IMR-90 (cell line): ENCODE measurements at regions not wholly inside any gene's neighbourhood (a gene's known extent, or its start where the extent isn't known, plus 50 kb on each side); places are given as distances from the start of the nearest gene placed in this dataset.
A peak's percentile ranks its signal among the peaks of the same experiment; 100 is the strongest.
"Not testable (repeated sequence)": the region's sequence is repeated elsewhere in the genome, so short reads cannot be mapped to it uniquely, and the experiment has no call there.

Experiments used
- ATAC-seq: fragments of 200-7000 bp; cut with Tn5 transposase; 2 replicates; pipeline ENCODE4 v1.9.1; 2020; ENCODE audit warnings: low read depth, mild to moderate bottlenecking, moderate library complexity
- BruUV-seq: library from RNA; stranded (reverse); fragments of 400-500 nt; replicated peaks from 2 replicates; lab custom pipeline; 2021; lab: Mats Ljungman, UMichigan
- CTCF ChIA-PET: fragments of 300-600 bp; formaldehyde crosslinking; extraction: SDS; loops from one replicate; lab custom pipeline; 2021; ENCODE audit warnings: antibody characterized with exemption; lab: Yijun Ruan, JAX
- POLR2A ChIA-PET: fragments of 300-600 bp; sonication (Branson Sonifier 250); formaldehyde crosslinking; loops from one replicate; lab custom pipeline; 2022; ENCODE audit warnings: antibody characterized with exemption; ENCODE audit not compliant: unreplicated experiment; lab: Charles Lee
- DNase-seq: peaks from one replicate; pipeline ENCODE4 v3.0.0; 2013
- H2AFZ ChIP-seq: replicated peaks from 2 replicates; pipeline ENCODE3; 2013; ENCODE audit warnings: low read length, mild to moderate bottlenecking; ENCODE audit not compliant: poor library complexity
- H2AK5ac ChIP-seq: 2 replicates; pipeline ENCODE4 v1.6.1; 2013; ENCODE audit warnings: low read depth, low read length, inconsistent platforms
- H2AK9ac ChIP-seq: replicated peaks from 2 replicates; pipeline ENCODE3; 2013; ENCODE audit warnings: mild to moderate bottlenecking, low read depth, low read length, moderate library complexity; ENCODE audit not compliant: poor library complexity
- H2BK120ac ChIP-seq: 2 replicates; pipeline ENCODE4 v1.6.1; 2013; ENCODE audit warnings: low read depth, low read length, inconsistent platforms
- H2BK15ac ChIP-seq: 3 replicates; pipeline ENCODE4 v1.6.1; 2013; ENCODE audit warnings: low read depth, low read length, inconsistent platforms
- H2BK20ac ChIP-seq: 2 replicates; pipeline ENCODE4 v1.6.1; 2013; ENCODE audit warnings: low read depth, mild to moderate bottlenecking, inconsistent platforms, low read length, moderate library complexity
- H2BK5ac ChIP-seq: 2 replicates; pipeline ENCODE4 v1.6.1; 2013; ENCODE audit warnings: mild to moderate bottlenecking, low read depth, low read length, inconsistent platforms; ENCODE audit not compliant: poor library complexity, severe bottlenecking
- H3K14ac ChIP-seq: replicated peaks from 2 replicates; pipeline ENCODE4 v1.6.1; 2013; ENCODE audit warnings: low read depth, low read length, inconsistent platforms
- H3K18ac ChIP-seq: 2 replicates; pipeline ENCODE4 v1.6.1; 2013; ENCODE audit warnings: low read depth, low read length, control low read depth
- H3K23ac ChIP-seq: 2 replicates; pipeline ENCODE4 v1.6.1; 2013; ENCODE audit warnings: low read depth, low read length, inconsistent platforms
- H3K27ac ChIP-seq: 2 replicates; pipeline ENCODE4 v1.5.1; 2013; ENCODE audit warnings: mild to moderate bottlenecking, control low read depth, low read length; ENCODE audit not compliant: insufficient read depth
- H3K27me3 ChIP-seq: 2 replicates; pipeline ENCODE4 v1.6.1; 2013; ENCODE audit warnings: low read length; ENCODE audit not compliant: control insufficient read depth, insufficient read depth
- H3K36me3 ChIP-seq: 2 replicates; pipeline ENCODE4 v1.6.1; 2013; ENCODE audit warnings: low read length, mixed read lengths; ENCODE audit not compliant: control insufficient read depth, insufficient read depth
- H3K4ac ChIP-seq: 2 replicates; pipeline ENCODE4 v1.6.1; 2013; ENCODE audit warnings: low read depth, low read length, inconsistent platforms
- H3K4me1 ChIP-seq: 2 replicates; pipeline ENCODE4 v1.6.1; 2013; ENCODE audit warnings: low read length, mixed read lengths; ENCODE audit not compliant: control insufficient read depth, insufficient read depth
- H3K4me2 ChIP-seq: 2 replicates; pipeline ENCODE4 v1.6.1; 2013; ENCODE audit warnings: low read depth, mild to moderate bottlenecking, control low read depth, low read length, moderate library complexity
- H3K4me3 ChIP-seq: 2 replicates; pipeline ENCODE4 v1.5.1; 2013; ENCODE audit warnings: low read depth, mild to moderate bottlenecking, control low read depth, low read length, moderate library complexity; ENCODE audit not compliant: insufficient read depth
- H3K56ac ChIP-seq: 2 replicates; pipeline ENCODE4 v1.6.1; 2013; ENCODE audit warnings: low read length, inconsistent platforms; ENCODE audit not compliant: insufficient read depth; ENCODE audit errors: extremely low read depth
- H3K79me1 ChIP-seq, 2 experiments: 2 replicates each; pipeline ENCODE4 v1.6.1; 2013; ENCODE audit warnings: low read length in 2 of 2, inconsistent platforms in 1 of 2, low read depth in 1 of 2
- H3K9ac ChIP-seq: 2 replicates; pipeline ENCODE4 v1.6.1; 2013; ENCODE audit warnings: low read depth, low read length, control low read depth
- H3K9me1 ChIP-seq: 2 replicates; pipeline ENCODE4 v1.6.1; 2013; ENCODE audit warnings: low read length, inconsistent platforms; ENCODE audit not compliant: insufficient read depth
- H3K9me3 ChIP-seq: 2 replicates; pipeline ENCODE4 v1.6.1; 2013; ENCODE audit warnings: low read length; ENCODE audit not compliant: control insufficient read depth, insufficient read depth
- H4K20me1 ChIP-seq: 2 replicates; pipeline ENCODE4 v1.6.1; 2013; ENCODE audit warnings: low read length, inconsistent platforms; ENCODE audit not compliant: insufficient read depth
- H4K5ac ChIP-seq: 2 replicates; pipeline ENCODE4 v1.6.1; 2013; ENCODE audit warnings: mild to moderate bottlenecking, low read depth, low read length, control low read depth
- H4K8ac ChIP-seq, 2 experiments: 2 replicates each; pipeline ENCODE4 v1.6.1; 2013; ENCODE audit warnings: low read depth in 2 of 2, low read length in 2 of 2, control low read depth in 1 of 2, inconsistent platforms in 1 of 2
- H4K91ac ChIP-seq: 2 replicates; pipeline ENCODE4 v1.6.1; 2013; ENCODE audit warnings: low read depth, low read length, inconsistent platforms; ENCODE audit not compliant: insufficient read depth
- ELK1 ChIP-seq: fragments of 150-350 bp; IDR thresholded peaks from 2 replicates; pipeline ENCODE4 v1.6.1; 2016; ENCODE audit warnings: low read depth, mild to moderate bottlenecking, low read length, moderate library complexity, borderline replicate concordance
- WGBS, 2 experiments: methylation state at CpG; one replicate each; pipeline versions ENCODE4 v1.1.5 to v1.1.7; 2013; ENCODE audit warnings: missing lambda C conversion rate in 2 of 2; ENCODE audit not compliant: insufficient read length in 1 of 2; ENCODE audit errors: extremely low coverage in 2 of 2; 5-methylcytosine and 5-hydroxymethylcytosine counted together
- dilution Hi-C: fragments of 300-500 bp; cut with HindIII; formaldehyde crosslinking; loops from one replicate; pipeline ENCODE4 v1.14.3; 2018; ENCODE audit warnings: low sequenced_read_pairs; ENCODE audit not compliant: unreplicated experiment
- in situ Hi-C: fragments of 300-500 bp; cut with MboI; formaldehyde crosslinking; loops from 3 replicates; pipeline ENCODE4 v1.14.3; 2019; ENCODE audit warnings: low sequenced_read_pairs, inconsistent platforms, mixed read lengths
- intact Hi-C: fragments of 100-400 bp; cut with micrococcal nuclease; formaldehyde crosslinking; loops from 2 replicates; pipeline ENCODE4 v1.10.0; 2022

- Histone ChIP-seq H3K56ac (no peak overlapping the region), H3K4ac (no peak overlapping the region), H4K91ac (no peak overlapping the region), H3K4me2 (peak overlapping the region; percentile 56; the same call in 1 of the 2 replicates), H3K27ac (no peak overlapping the region), H3K27me3 (no peaks in the 10 kb centered on the region), H2BK120ac (no peak overlapping the region), H2BK20ac (no peak overlapping the region), H3K79me1 (no peaks in the 10 kb centered on the region), H2BK5ac (no peak overlapping the region), H3K9me1 (no peaks in the 10 kb centered on the region), H2AK5ac (no peak overlapping the region), H3K23ac (no peak overlapping the region), H3K9ac (no peak overlapping the region), H3K4me1 (peaks cover 6% of the 10 kb centered on the region; the same call in 1 of the 2 replicates), H3K14ac (no peak overlapping the region), H4K5ac (no peak overlapping the region), H3K36me3 (no peaks in the 10 kb centered on the region), H3K9me3 (no peaks in the 10 kb centered on the region), H3K18ac (no peak overlapping the region), H2AFZ (no peak overlapping the region), H4K8ac (no peak overlapping the region), H2BK15ac (no peak overlapping the region), H4K20me1 (no peaks in the 10 kb centered on the region), H3K4me3 (no peak overlapping the region), H2AK9ac (no peak overlapping the region)
- POLR2A ChIA-PET = interaction anchor here (0.7 kb wide), 1 partner anchor 845 kb away, joined by 3 read pairs; no protein-coding TSS in a partner anchor
- TF ChIP-seq ELK1 = no peak
- WGBS, 2 experiments = 0% methylated on average over 1 of the region's 1 CpG; no CpG with 5 or more reads in 1 of the 2 experiments
- no TSS peak for BruUV-seq
- CTCF ChIA-PET = no interaction called here
- intact Hi-C loops (no loop called here), in situ Hi-C loops (loop anchor here (25.0 kb wide), 1 partner anchor 103 kb away; no protein-coding TSS in a partner anchor), dilution Hi-C loops (no loop called here)
- ATAC-seq (peak; percentile 90), DNase-seq (peak; percentile 84)
Observed at GRCh38 chr4:127509155-127509554, 123.6 kb upstream of the INTU start.

GRCh38 chr4:127512672-127513071 is 120.1 kb upstream of the INTU start:
- H3K4ac ChIP-seq, H3K18ac ChIP-seq, H2BK120ac ChIP-seq, H2AFZ ChIP-seq, intact Hi-C loops, H3K9me3 ChIP-seq, H3K27ac ChIP-seq, H4K5ac ChIP-seq, H2BK20ac ChIP-seq, H3K56ac ChIP-seq, POLR2A ChIA-PET, dilution Hi-C loops, H4K8ac ChIP-seq, H3K14ac ChIP-seq, H3K79me1 ChIP-seq, BruUV-seq, H3K4me1 ChIP-seq, H3K9me1 ChIP-seq, H3K9ac ChIP-seq, H2BK5ac ChIP-seq, H2BK15ac ChIP-seq, H4K20me1 ChIP-seq, H4K91ac ChIP-seq, ATAC-seq, H2AK5ac ChIP-seq, H3K23ac ChIP-seq, H3K4me3 ChIP-seq, CTCF ChIA-PET, DNase-seq, H3K36me3 ChIP-seq, H3K27me3 ChIP-seq, H3K4me2 ChIP-seq, H2AK9ac ChIP-seq: not testable (repeated sequence)
- WGBS, 2 experiments = 100% methylated on average over 1 of the region's 3 CpGs; no CpG with 5 or more reads in 1 of the 2 experiments
- in situ Hi-C loops = loop anchor here (25.0 kb wide), 1 partner anchor 100 kb away; no protein-coding TSS in a partner anchor
